ENCODE measurements at regions not wholly inside any gene's neighbourhood (a gene's known extent, or its start where the extent isn't known, plus 50 kb on each side); places are given as distances from the start of the nearest gene placed in this dataset.

GRCh38 chr10:130477360-130477759 is 341.2 kb downstream of the GLRX3 start:
- no peak for DNase-seq (ENCODE audit: insufficient read length, low spot score)
- no peak for FAIRE-seq
- TF ChIP-seq POU2F2 (IDR thresholded peaks at IDR 0.05; ENCODE audit: low read depth, low read length), result no peak
- TF ChIP-seq POLR2AphosphoS5 (IDR thresholded peaks at IDR 0.05; ENCODE audit: low read depth, low read length), result no peak
- no peak for TF ChIP-seq SPI1 (IDR thresholded peaks at IDR 0.05; ENCODE audit: low read depth, low read length)
- no peak for TF ChIP-seq TAF1 (IDR thresholded peaks at IDR 0.05; ENCODE audit: low read depth, low read length)
- TF ChIP-seq PAX5 (IDR thresholded peaks at IDR 0.05; ENCODE audit: insufficient read depth, low read length, severe bottlenecking), result no peak
- no peak for TF ChIP-seq POLR2A (IDR thresholded peaks at IDR 0.05; ENCODE audit: low read depth, low read length)

- no peak for DNase-seq (ENCODE audit: insufficient read length, low spot score)
- no peak for TF ChIP-seq POU2F2 (IDR thresholded peaks at IDR 0.05; ENCODE audit: low read depth, low read length)
- TF ChIP-seq POLR2A (IDR thresholded peaks at IDR 0.05; ENCODE audit: low read depth, low read length), result no peak
- no peak for TF ChIP-seq POLR2AphosphoS5 (IDR thresholded peaks at IDR 0.05; ENCODE audit: low read depth, low read length)
- TF ChIP-seq PAX5 (IDR thresholded peaks at IDR 0.05; ENCODE audit: insufficient read depth, low read length, severe bottlenecking), result no peak
- no peak for TF ChIP-seq TAF1 (IDR thresholded peaks at IDR 0.05; ENCODE audit: low read depth, low read length)
- TF ChIP-seq SPI1 (IDR thresholded peaks at IDR 0.05; ENCODE audit: low read depth, low read length), result no peak
- FAIRE-seq, result no peak
Observed at GRCh38 chr10:130479146-130479545, 343.0 kb downstream of the GLRX3 start.

GRCh38 chr10:130479926-130480325 is 343.7 kb downstream of the GLRX3 start:
- no peak for TF ChIP-seq TAF1 (IDR thresholded peaks at IDR 0.05; ENCODE audit: low read depth, low read length)
- no peak for TF ChIP-seq SPI1 (IDR thresholded peaks at IDR 0.05; ENCODE audit: low read depth, low read length)
- no peak for TF ChIP-seq POLR2A (IDR thresholded peaks at IDR 0.05; ENCODE audit: low read depth, low read length)
- no peak for TF ChIP-seq POU2F2 (IDR thresholded peaks at IDR 0.05; ENCODE audit: low read depth, low read length)
- no peak for TF ChIP-seq POLR2AphosphoS5 (IDR thresholded peaks at IDR 0.05; ENCODE audit: low read depth, low read length)
- TF ChIP-seq PAX5 (IDR thresholded peaks at IDR 0.05; ENCODE audit: insufficient read depth, low read length, severe bottlenecking), result no peak
- FAIRE-seq (no peak), DNase-seq (ENCODE audit: insufficient read length, low spot score) (no peak)

- DNase-seq (ENCODE audit: insufficient read length, low spot score) (no peak), FAIRE-seq (no peak)
- TF ChIP-seq TAF1 (IDR thresholded peaks at IDR 0.05; ENCODE audit: low read depth, low read length) (no peak), POLR2A (IDR thresholded peaks at IDR 0.05; ENCODE audit: low read depth, low read length) (no peak), SPI1 (IDR thresholded peaks at IDR 0.05; ENCODE audit: low read depth, low read length) (no peak), POLR2AphosphoS5 (IDR thresholded peaks at IDR 0.05; ENCODE audit: low read depth, low read length) (no peak), PAX5 (IDR thresholded peaks at IDR 0.05; ENCODE audit: insufficient read depth, low read length, severe bottlenecking) (no peak), POU2F2 (IDR thresholded peaks at IDR 0.05; ENCODE audit: low read depth, low read length) (no peak)
Observed at GRCh38 chr10:130480491-130480890, 344.3 kb downstream of the GLRX3 start.

- no peak for FAIRE-seq
Observed at GRCh38 chr10:130481076-130481930, 345.1 kb downstream of the GLRX3 start.

GRCh38 chr10:130481936-130482335 is 345.7 kb downstream of the GLRX3 start:
- TF ChIP-seq TAF1 (IDR thresholded peaks at IDR 0.05; ENCODE audit: low read depth, low read length) (no peak), POU2F2 (IDR thresholded peaks at IDR 0.05; ENCODE audit: low read depth, low read length) (no peak), PAX5 (IDR thresholded peaks at IDR 0.05; ENCODE audit: insufficient read depth, low read length, severe bottlenecking) (no peak), POLR2A (IDR thresholded peaks at IDR 0.05; ENCODE audit: low read depth, low read length) (no peak), SPI1 (IDR thresholded peaks at IDR 0.05; ENCODE audit: low read depth, low read length) (no peak), POLR2AphosphoS5 (IDR thresholded peaks at IDR 0.05; ENCODE audit: low read depth, low read length) (no peak)
- no peak for DNase-seq (ENCODE audit: insufficient read length, low spot score)
- FAIRE-seq, result no peak

More at GRCh38 chr10:130481076-130481930, 345.1 kb downstream of the GLRX3 start:
- DNase-seq (ENCODE audit: insufficient read length, low spot score), result no peak
- TF ChIP-seq POLR2A (IDR thresholded peaks at IDR 0.05; ENCODE audit: low read depth, low read length) (no peak), POLR2AphosphoS5 (IDR thresholded peaks at IDR 0.05; ENCODE audit: low read depth, low read length) (no peak), PAX5 (IDR thresholded peaks at IDR 0.05; ENCODE audit: insufficient read depth, low read length, severe bottlenecking) (no peak), SPI1 (IDR thresholded peaks at IDR 0.05; ENCODE audit: low read depth, low read length) (no peak), TAF1 (IDR thresholded peaks at IDR 0.05; ENCODE audit: low read depth, low read length) (no peak), POU2F2 (IDR thresholded peaks at IDR 0.05; ENCODE audit: low read depth, low read length) (no peak)

- FAIRE-seq, result no peak
- no peak for TF ChIP-seq POU2F2 (IDR thresholded peaks at IDR 0.05; ENCODE audit: low read depth, low read length)
- no peak for TF ChIP-seq POLR2AphosphoS5 (IDR thresholded peaks at IDR 0.05; ENCODE audit: low read depth, low read length)
- no peak for TF ChIP-seq POLR2A (IDR thresholded peaks at IDR 0.05; ENCODE audit: low read depth, low read length)
- TF ChIP-seq SPI1 (IDR thresholded peaks at IDR 0.05; ENCODE audit: low read depth, low read length), result no peak
- no peak for TF ChIP-seq TAF1 (IDR thresholded peaks at IDR 0.05; ENCODE audit: low read depth, low read length)
- no peak for DNase-seq (ENCODE audit: insufficient read length, low spot score)
Observed at GRCh38 chr10:130483691-130484467, 347.7 kb downstream of the GLRX3 start.

- FAIRE-seq, result no peak
- TF ChIP-seq TAF1 (IDR thresholded peaks at IDR 0.05; ENCODE audit: low read depth, low read length) (no peak), PAX5 (IDR thresholded peaks at IDR 0.05; ENCODE audit: insufficient read depth, low read length, severe bottlenecking) (no peak), SPI1 (IDR thresholded peaks at IDR 0.05; ENCODE audit: low read depth, low read length) (no peak), POLR2A (IDR thresholded peaks at IDR 0.05; ENCODE audit: low read depth, low read length) (no peak), POU2F2 (IDR thresholded peaks at IDR 0.05; ENCODE audit: low read depth, low read length) (no peak), POLR2AphosphoS5 (IDR thresholded peaks at IDR 0.05; ENCODE audit: low read depth, low read length) (no peak)
- DNase-seq (ENCODE audit: insufficient read length, low spot score), result no peak
Observed at GRCh38 chr10:130484468-130485180, 348.4 kb downstream of the GLRX3 start.
